Activated naive CD4-positive, alpha-beta T cell treated with anti-CD3 and anti-CD28 coated beads, Interleukin-2, amount 50 U/mL, for 24 hours (primary cell): ENCODE measurements at regions not wholly inside any gene's neighbourhood (a gene's known extent, or its start where the extent isn't known, plus 50 kb on each side); places are given as distances from the start of the nearest gene placed in this dataset.

ENCODE experiments used
- H3K27ac Mint-ChIP-seq: one replicate; pipeline ENCODE4 v1.8.0; 2021; ENCODE audit warnings: mild to moderate bottlenecking, mixed read lengths
- H3K27me3 Mint-ChIP-seq: one replicate; pipeline ENCODE4 v1.8.0; 2021; ENCODE audit warnings: mixed read lengths
- H3K36me3 Mint-ChIP-seq: one replicate; pipeline ENCODE4 v1.8.0; 2021; ENCODE audit warnings: mixed read lengths
- H3K4me1 Mint-ChIP-seq: one replicate; pipeline ENCODE4 v1.8.0; 2021; ENCODE audit warnings: mixed read lengths
- H3K4me3 Mint-ChIP-seq: one replicate; pipeline ENCODE4 v1.8.0; 2021; ENCODE audit warnings: mild to moderate bottlenecking, mixed read lengths
- H3K9me3 Mint-ChIP-seq: one replicate; pipeline ENCODE4 v1.8.0; 2021; ENCODE audit warnings: mixed read lengths

DNA sequence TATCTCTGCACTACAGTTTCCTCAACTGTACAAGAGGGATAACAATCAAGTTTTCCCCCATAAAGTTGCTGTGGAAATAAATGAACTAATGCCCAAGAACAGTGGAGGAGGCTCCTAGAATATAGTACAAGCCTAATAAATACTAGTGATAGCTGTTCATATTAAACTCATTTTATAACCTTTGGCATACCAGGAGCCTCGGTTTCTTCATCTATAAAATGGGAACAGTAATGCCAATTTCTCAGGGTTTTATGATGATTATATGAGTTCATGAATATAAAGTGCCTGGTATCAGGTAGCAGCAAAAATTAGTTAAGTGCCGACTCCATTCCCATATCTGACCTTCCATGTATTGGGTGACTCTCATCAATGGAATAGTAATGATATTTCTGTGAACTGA, 311.1 kb upstream of the MAF start:
- Mint-ChIP-seq H3K27me3 (peaks cover 4% of the 10 kb centered on the region), H3K9me3 (no peaks in the 10 kb centered on the region), H3K4me1 (no peaks in the 10 kb centered on the region), H3K27ac (no peak overlapping the region), H3K4me3 (no peak overlapping the region), H3K36me3 (no peaks in the 10 kb centered on the region)

GRCh38 chr16:79909571-79909970, 309.0 kb upstream of the MAF start:
- Mint-ChIP-seq H3K36me3 (no peaks in the 10 kb centered on the region), H3K4me3 (no peak overlapping the region)

DNA sequence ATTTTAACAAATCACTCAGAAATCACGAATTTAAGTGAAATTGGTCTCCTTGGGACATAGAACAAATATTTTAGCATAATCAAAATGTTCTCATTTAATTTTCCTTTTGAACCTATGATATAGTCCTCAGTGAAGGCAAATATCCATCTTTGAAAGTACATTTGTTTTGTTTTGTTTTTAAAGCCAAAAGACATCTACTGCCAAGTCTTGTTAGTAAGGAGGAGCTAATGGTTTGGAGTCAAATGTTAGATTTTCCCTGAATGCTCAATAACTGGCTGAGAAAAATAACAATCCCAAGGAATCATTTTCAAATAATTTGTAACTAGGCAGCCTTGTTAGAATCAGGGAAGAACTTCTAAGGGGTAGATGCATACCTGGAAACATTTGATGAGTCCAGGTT, 302.9 kb upstream of the MAF start:
- Mint-ChIP-seq H3K27me3 (peaks cover 2% of the 10 kb centered on the region), H3K36me3 (no peaks in the 10 kb centered on the region), H3K4me1 (no peaks in the 10 kb centered on the region), H3K9me3 (no peaks in the 10 kb centered on the region), H3K4me3 (no peak overlapping the region), H3K27ac (no peak overlapping the region)

More at GRCh38 chr16:79909571-79909970, 309.0 kb upstream of the MAF start:
- peaks cover 4% of the 10 kb centered on the region for H3K27me3 Mint-ChIP-seq
- no peaks in the 10 kb centered on the region for H3K9me3 Mint-ChIP-seq
- no peaks in the 10 kb centered on the region for H3K4me1 Mint-ChIP-seq
- H3K27ac Mint-ChIP-seq = no peak overlapping the region

GRCh38 chr16:79902351-79902750, 301.8 kb upstream of the MAF start:
- Mint-ChIP-seq H3K27ac (no peak overlapping the region), H3K9me3 (no peaks in the 10 kb centered on the region), H3K36me3 (no peaks in the 10 kb centered on the region), H3K27me3 (peaks cover 2% of the 10 kb centered on the region), H3K4me1 (no peaks in the 10 kb centered on the region), H3K4me3 (no peak overlapping the region)

- Mint-ChIP-seq H3K4me3 (no peak overlapping the region), H3K27me3 (no peaks in the 10 kb centered on the region), H3K36me3 (no peaks in the 10 kb centered on the region), H3K9me3 (no peaks in the 10 kb centered on the region), H3K27ac (no peak overlapping the region), H3K4me1 (no peaks in the 10 kb centered on the region)
These were observed 301.0 kb upstream of the MAF start for GRCh38 chr16:79901522-79901921.

DNA sequence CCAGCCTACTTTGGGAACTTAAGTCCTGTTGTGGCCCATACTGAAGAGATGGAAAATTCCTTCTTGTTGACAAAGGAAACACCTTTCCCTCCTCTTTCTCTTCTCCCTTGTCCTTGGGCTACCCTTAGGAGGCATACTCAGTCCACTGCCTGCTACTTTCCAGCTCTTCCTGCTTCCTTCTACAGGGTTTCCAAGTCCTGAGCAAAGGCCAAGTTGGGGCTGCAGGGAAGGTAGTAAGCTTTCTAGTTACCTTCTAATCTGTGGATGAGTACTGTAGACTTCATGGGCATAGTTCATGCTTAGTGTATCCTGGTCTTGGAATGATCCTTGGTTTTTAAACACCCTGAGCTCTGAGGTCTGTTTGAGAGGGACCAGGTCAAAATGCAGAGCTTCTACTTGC, 299.2 kb upstream of the MAF start:
- Mint-ChIP-seq H3K4me3 (no peak overlapping the region), H3K36me3 (no peaks in the 10 kb centered on the region), H3K27me3 (no peaks in the 10 kb centered on the region), H3K27ac (no peak overlapping the region), H3K9me3 (no peaks in the 10 kb centered on the region), H3K4me1 (no peaks in the 10 kb centered on the region)

DNA sequence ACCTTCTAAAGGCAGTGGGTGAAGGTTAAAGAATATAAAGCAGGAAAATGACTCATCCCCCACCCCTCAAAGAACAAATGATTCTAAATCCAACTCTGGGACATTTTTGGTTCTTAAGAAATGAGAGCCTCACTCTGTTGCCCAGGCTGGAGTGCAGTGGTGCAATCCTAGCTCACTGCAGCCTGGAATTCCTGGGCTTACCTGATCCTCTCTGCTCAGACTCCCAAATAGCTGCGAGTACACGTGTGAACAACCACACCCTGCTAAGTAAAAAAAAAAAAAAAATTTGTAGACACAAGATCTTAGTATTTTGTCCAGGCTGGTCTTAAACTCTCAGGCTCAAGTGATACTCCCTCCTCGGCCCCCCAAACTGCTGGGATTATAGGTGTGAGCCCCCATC, 298.8 kb upstream of the MAF start:
- no peaks in the 10 kb centered on the region for H3K36me3 Mint-ChIP-seq
- no peak overlapping the region for H3K4me3 Mint-ChIP-seq
- no peaks in the 10 kb centered on the region for H3K9me3 Mint-ChIP-seq
- H3K27me3 Mint-ChIP-seq = no peaks in the 10 kb centered on the region
- H3K4me1 Mint-ChIP-seq = no peaks in the 10 kb centered on the region
- no peak overlapping the region for H3K27ac Mint-ChIP-seq

- Mint-ChIP-seq H3K4me1 (no peaks in the 10 kb centered on the region), H3K27me3 (no peaks in the 10 kb centered on the region), H3K9me3 (no peaks in the 10 kb centered on the region), H3K36me3 (no peaks in the 10 kb centered on the region), H3K4me3 (no peak overlapping the region), H3K27ac (no peak overlapping the region)
These were observed 298.2 kb upstream of the MAF start for GRCh38 chr16:79898703-79899102.

- no peak overlapping the region for H3K4me3 Mint-ChIP-seq
- no peaks in the 10 kb centered on the region for H3K9me3 Mint-ChIP-seq
- H3K4me1 Mint-ChIP-seq = no peaks in the 10 kb centered on the region
- no peaks in the 10 kb centered on the region for H3K27me3 Mint-ChIP-seq
- H3K27ac Mint-ChIP-seq = no peak overlapping the region
- H3K36me3 Mint-ChIP-seq = no peaks in the 10 kb centered on the region
These were observed 297.1 kb upstream of the MAF start for GRCh38 chr16:79897453-79898146.

DNA sequence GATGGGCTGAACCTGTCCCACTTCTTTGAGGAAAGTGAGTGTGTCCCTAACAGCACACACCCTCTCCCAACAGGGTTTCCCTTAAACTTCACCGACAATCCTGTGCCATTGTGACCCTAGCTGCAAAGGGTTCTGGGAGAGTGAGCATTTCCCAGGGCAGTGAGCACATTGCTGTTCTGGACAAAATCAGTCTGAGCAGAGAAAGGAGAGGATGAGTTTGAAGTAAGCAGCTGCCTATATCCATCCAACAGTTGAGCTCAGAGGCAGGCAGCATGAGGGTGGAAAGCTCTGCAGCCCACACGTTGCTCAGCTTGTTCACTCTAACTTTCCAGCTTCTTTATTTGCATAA, 296.5 kb upstream of the MAF start:
- Mint-ChIP-seq H3K9me3 (no peaks in the 10 kb centered on the region), H3K27me3 (no peaks in the 10 kb centered on the region), H3K27ac (no peak overlapping the region), H3K4me3 (no peak overlapping the region), H3K4me1 (no peaks in the 10 kb centered on the region), H3K36me3 (no peaks in the 10 kb centered on the region)

- H3K27me3 Mint-ChIP-seq = no peaks in the 10 kb centered on the region
- no peaks in the 10 kb centered on the region for H3K4me1 Mint-ChIP-seq
- no peaks in the 10 kb centered on the region for H3K9me3 Mint-ChIP-seq
- H3K4me3 Mint-ChIP-seq = no peak overlapping the region
- H3K27ac Mint-ChIP-seq = no peak overlapping the region
- no peaks in the 10 kb centered on the region for H3K36me3 Mint-ChIP-seq
These were observed 295.3 kb upstream of the MAF start for GRCh38 chr16:79895917-79896203.

- Mint-ChIP-seq H3K9me3 (no peaks in the 10 kb centered on the region), H3K4me1 (no peaks in the 10 kb centered on the region), H3K36me3 (no peaks in the 10 kb centered on the region), H3K4me3 (no peak overlapping the region), H3K27ac (no peak overlapping the region), H3K27me3 (no peaks in the 10 kb centered on the region)
These were observed 294.7 kb upstream of the MAF start for GRCh38 chr16:79895053-79895916.

GRCh38 chr16:79893445-79893844, 292.9 kb upstream of the MAF start:
- Mint-ChIP-seq H3K27ac (no peak overlapping the region), H3K4me3 (no peak overlapping the region), H3K27me3 (no peaks in the 10 kb centered on the region), H3K4me1 (no peaks in the 10 kb centered on the region), H3K36me3 (no peaks in the 10 kb centered on the region), H3K9me3 (no peaks in the 10 kb centered on the region)

GRCh38 chr16:79892278-79892677, 291.7 kb upstream of the MAF start:
- H3K4me1 Mint-ChIP-seq = no peaks in the 10 kb centered on the region
- no peak overlapping the region for H3K4me3 Mint-ChIP-seq
- no peak overlapping the region for H3K27ac Mint-ChIP-seq
- H3K9me3 Mint-ChIP-seq = no peaks in the 10 kb centered on the region
- H3K27me3 Mint-ChIP-seq = no peaks in the 10 kb centered on the region
- H3K36me3 Mint-ChIP-seq = no peaks in the 10 kb centered on the region

DNA sequence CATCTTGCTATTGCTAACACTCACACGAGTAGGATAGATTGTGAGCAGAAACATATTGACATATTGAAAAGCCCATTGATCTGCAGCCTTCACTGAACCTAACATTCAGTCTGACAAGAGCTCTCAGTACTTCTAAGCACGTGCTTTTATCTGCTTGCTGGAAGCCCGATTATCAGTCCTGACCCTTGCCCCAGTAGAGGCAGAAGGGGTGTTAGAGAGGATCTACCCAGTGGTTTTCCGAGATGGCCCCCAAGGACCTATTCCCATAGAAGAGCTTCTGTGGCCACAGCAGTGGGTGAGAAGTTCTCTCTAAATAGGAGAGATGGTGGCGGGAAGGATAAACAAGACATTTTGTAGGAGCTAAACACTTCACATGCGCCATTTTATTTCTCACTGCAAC, 290.9 kb upstream of the MAF start:
- H3K4me3 Mint-ChIP-seq = no peak overlapping the region
- no peaks in the 10 kb centered on the region for H3K4me1 Mint-ChIP-seq
- no peaks in the 10 kb centered on the region for H3K27me3 Mint-ChIP-seq
- H3K36me3 Mint-ChIP-seq = no peaks in the 10 kb centered on the region
- no peaks in the 10 kb centered on the region for H3K9me3 Mint-ChIP-seq
- no peak overlapping the region for H3K27ac Mint-ChIP-seq

- Mint-ChIP-seq H3K4me1 (no peaks in the 10 kb centered on the region), H3K27me3 (peaks cover 3% of the 10 kb centered on the region)
These were observed 287.3 kb upstream of the MAF start for GRCh38 chr16:79887541-79888540.

More at GRCh38 chr16:79887541-79888540, 287.3 kb upstream of the MAF start:
- Mint-ChIP-seq H3K4me3 (no peak overlapping the region), H3K9me3 (no peaks in the 10 kb centered on the region), H3K36me3 (no peaks in the 10 kb centered on the region), H3K27ac (no peak overlapping the region)
